Stimulated activated CD4-positive, alpha-beta T cell treated with anti-CD3 and anti-CD28 coated beads, Interleukin-4, amount 100 ng/mL, for 1 hour (primary cell): ENCODE measurements at regions not wholly inside any gene's neighbourhood (a gene's known extent, or its start where the extent isn't known, plus 50 kb on each side); places are given as distances from the start of the nearest gene placed in this dataset.

Source experiments
- DNase-seq: peaks from one replicate; pipeline ENCODE4 v3.0.0-alpha.2; 2020

DNA sequence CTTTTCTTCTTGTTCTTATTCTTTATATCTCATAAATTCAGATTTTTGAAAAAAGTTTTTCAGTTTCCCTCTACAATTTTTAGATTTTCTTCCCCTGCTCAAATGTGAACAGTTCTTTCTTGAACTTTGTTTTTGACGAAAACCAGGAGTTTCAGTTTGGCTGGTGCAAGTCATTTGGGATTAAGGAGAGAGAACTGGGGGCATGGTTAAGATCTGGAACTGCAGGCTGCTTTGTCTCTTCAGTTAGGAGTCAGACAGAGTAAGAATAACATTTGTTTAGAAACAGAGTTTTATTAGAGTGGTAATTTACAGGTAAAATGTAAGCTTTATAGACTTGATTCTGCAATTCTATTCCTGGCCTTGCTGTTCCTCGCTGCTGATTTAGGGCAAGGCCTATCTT, 310.5 kb upstream of the C2CD4B start:
- DNase-seq = no peak

DNA sequence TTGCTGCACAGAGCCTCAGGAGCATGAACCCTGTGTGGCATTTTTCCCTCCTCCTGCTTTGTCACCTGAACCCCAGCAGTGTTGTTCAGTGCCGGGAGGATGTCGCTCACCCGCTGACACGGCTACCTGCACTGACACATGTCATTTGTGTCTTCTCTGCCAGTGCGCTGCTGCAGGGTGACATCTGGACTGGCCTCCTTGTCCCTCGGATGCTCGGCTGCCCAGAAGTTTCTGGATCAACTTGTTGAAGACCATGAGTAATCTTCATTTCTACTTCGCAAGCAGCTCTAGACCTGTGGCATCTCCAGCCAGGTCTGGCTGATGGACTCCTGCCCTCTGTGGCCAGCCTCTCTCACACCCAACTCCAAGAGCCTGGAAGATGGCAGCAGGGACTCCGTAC, 311.1 kb upstream of the C2CD4B start:
- DNase-seq = no peak

- no peak for DNase-seq
These were observed 312.8 kb upstream of the C2CD4B start for GRCh38 chr15:62477929-62478328.

DNA sequence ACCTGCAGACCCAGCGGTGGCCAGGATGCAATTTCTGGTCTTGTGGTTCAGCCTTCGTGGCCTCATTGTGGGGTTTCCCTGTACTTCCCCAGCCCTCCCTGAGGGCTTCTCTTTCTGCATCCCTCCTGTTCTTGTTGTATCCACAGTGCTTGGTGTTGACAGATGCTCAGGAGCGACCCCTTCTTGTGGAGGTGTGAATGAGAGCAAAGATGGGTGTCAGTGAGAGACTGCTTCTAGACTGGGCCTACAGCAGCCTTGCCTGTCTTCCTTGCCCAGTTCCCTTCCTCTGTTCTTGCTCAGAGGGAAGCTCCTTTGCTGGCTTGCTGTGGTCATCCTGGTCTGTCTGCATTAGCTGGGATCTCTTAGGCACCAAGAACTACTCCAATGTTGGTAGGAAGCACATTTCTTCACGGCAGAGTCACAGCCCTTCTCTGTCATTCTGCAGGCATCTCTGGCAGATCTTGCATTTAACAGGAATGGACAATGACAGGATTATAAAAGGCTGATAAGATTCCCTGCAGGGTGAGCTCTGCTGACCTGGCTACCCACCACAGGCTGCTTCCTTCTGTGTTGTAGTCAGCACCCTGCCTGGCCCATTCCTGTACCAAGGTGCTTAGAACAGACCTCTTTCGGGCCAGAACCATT, 317.8 kb upstream of the C2CD4B start:
- no peak for DNase-seq

DNA sequence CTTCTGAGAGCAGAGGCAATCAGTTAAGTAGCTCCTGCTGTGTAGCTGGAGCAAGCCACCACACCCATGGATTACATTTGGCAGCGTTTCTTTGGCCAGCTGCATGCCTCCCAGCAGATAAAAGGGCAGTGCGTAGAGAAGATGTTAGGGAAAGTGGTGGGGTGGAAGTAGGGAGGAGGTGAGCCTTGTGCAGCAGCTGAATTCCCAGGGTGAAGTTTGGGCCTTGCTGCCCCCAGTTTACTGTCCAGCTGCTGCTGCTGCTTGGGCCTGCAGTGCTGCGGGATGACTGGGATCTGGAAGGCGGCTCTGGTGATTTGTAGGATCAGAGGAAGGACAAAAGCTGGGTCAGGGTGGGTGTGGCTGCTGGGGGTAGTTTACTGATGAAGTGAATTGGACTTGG, 318.7 kb upstream of the C2CD4B start:
- DNase-seq = no peak

DNA sequence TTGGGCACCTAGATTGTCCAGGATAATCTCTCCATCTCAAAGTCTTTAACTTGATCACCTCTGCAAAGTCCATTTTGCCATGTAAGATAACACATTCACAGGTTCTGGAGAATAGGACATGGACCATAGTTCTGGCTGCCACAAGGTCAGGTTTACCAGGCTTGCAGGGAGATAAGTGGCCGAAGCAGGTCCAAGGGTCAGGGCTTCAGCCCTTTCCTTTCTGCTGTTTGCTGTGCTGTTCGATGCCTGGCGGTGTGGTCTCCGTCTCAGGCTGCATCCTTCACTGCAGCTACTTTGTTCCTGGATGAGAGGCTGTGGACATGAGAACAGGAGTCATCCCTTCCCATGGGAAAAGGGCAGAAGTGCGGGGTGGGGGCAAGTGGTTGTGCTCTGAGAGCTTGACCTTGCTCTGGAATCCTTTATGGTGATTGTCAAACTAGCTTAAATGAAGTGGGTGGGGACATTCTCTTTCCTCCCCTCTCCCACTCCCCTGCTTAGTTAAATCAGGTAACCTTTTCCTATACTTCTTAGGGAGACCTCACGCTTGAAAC, 320.2 kb upstream of the C2CD4B start:
- DNase-seq = no peak

- no peak for DNase-seq
These were observed 321.0 kb upstream of the C2CD4B start for GRCh38 chr15:62486041-62486440.

DNA sequence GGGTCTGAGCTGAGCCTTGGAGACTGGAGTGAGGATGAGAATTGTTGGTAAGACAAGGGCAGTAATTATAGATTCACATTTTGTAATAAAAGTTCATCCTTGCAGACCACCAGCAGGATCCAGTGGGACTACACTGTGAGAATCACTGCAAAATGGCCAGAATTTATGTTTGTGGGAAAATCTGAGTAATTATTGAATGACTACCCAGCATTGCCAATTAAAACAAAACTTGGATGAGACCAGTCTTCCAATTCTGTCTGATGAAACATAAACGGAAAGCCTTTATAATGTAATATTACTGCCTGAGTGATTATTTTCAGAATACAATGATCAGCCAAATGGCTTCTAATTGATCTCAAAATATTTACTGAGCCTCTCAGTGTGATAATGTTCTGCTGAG, 323.3 kb upstream of the C2CD4B start:
- no peak for DNase-seq

DNA sequence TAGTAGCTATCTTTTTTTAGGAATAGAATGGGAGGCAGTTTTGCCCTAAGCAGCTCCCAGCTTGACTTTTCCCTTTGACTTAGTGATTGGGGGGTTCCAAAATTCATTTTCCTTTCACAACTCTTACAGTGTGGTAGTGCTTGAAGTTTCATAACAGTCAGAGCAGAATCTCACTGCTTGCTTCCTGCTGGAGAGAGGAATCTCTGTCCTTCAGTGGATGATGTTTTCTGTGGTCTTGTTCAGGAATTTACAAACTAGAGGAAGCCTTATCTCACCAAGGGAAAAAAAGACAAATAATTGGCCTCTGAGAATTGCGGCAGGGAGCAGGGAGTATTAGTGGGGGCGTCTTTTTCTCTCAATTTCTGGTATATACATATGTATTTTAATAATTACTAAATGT, 326.6 kb upstream of the C2CD4B start:
- DNase-seq = no peak

- DNase-seq = no peak
These were observed 327.8 kb upstream of the C2CD4B start for GRCh38 chr15:62492900-62493299.

GRCh38 chr15:62494197-62494596, 329.1 kb upstream of the C2CD4B start:
- no peak for DNase-seq

DNA sequence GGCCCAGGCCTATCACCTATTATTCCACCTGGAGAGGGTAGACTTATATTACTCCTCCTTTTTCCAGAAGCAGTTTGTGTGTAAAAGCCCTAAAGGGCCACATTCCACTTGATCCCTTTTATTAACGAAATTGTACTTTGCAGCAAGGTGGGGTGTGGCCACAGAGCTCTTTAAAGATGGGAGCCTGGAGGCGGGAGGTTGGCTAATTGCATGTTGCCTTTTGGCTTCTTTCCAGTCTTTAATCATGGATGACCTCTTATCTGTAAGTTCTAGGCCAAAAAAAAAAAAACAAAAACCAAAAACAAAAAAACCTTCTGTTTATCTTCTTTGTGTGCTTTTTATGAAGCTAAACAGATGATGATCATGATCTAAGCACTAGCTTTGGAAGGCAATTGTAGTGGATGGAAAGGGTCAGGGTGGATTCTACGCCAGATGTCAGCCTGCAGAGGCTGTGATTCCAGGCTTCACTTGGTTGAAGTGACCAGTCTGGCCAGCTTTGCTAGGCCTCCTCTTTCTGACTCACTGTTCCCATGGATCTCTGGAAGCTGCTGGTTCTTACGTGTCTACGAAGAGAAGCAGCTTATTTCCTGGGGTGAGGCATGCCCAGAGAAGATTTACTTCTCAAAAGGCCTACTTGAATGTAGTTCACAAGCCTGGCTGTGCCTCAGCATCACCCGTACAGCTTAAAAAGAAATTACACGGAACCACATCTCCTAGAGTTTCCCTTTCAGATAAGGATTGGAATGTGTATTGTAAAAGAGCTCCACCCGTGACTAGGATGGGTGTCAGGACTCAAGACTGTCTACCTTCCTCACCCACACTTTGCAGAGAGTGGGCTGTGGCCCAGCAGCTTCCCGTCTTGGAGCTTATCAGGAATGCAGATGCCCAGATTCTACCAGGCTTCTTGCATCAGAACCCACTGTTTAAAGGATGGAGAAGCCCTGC, 330.9 kb upstream of the C2CD4B start:
- no peak for DNase-seq

- DNase-seq = no peak
These were observed 332.3 kb upstream of the C2CD4B start for GRCh38 chr15:62497356-62497755.

DNA sequence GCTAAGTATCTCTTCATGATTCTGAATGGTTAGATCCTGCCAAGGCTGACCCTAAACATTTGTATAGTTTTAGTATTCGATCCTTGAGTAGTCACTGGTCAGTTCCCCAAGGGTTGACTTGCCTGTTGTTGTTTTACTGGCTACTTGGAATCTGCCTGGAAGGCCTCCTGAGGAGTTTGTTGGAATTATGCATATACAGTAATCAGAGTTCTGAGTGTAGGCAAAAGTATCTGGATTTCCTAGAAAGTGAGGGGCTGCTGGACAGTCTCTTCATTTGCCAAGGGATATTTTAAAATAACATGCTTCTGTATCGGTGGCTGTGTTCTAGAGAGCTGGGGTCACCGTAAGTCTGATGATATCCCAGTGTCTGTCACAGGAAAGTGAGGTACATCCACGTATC, 333.2 kb upstream of the C2CD4B start:
- no peak for DNase-seq

DNA sequence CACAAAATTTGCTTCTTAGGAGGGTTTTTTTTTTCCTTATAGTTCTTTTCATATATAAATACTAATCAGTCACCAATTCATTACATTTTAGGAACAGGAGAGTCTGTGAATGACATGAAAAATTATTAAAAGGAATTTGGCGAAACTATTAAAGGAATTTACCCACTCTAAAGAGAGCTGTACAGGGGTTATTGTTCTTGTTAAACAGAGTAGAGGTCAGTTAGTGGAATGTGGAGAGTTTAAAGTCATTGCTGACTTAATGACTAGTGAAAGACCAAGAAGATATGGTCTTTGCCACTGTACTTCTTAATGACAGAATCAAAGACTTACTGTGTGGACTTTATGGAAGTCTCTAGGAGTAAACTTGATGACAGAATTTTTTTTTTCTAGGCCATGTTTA, 333.6 kb upstream of the C2CD4B start:
- DNase-seq = no peak

GRCh38 chr15:62500325-62500724, 335.2 kb upstream of the C2CD4B start:
- DNase-seq = no peak

DNA sequence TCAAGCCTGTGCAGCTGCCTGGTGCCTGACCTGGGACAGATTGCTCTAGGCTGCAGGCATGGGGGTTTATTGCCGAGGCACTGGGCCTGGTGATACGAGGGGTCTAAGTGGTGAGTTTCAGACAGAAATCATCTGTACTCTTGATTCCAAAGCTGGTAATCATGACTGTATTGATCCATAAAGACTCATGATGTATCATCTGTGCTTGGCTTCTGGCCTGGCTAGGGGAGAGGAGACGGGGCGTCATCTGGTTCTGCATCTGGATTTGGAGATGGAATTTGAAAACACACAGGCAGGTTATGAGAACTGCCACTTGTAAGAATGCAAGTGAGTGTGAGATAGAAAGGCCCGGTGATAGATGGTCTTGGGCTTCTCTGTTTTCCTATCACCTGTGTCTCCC, 337.4 kb upstream of the C2CD4B start:
- DNase-seq = no peak

DNA sequence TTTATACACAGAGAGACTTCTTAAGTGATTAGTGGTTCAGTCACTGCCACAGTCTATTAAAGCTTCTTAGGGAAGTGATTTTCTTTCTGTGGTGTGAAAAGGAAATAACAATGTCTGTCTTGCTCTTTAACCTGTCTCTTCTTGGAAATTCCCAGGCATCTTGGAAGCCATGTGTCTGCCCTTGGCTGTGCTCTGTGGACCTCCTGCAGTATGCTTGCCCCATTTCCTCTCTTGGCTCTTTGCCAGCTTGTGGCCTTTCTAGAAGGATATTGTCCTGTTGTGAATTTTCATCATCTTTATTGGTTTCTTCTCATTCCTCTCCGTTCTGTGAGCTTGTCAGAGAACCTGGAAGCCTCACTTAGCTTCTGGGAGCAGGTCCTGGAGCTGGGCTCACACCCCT, 338.4 kb upstream of the C2CD4B start:
- DNase-seq = no peak

DNA sequence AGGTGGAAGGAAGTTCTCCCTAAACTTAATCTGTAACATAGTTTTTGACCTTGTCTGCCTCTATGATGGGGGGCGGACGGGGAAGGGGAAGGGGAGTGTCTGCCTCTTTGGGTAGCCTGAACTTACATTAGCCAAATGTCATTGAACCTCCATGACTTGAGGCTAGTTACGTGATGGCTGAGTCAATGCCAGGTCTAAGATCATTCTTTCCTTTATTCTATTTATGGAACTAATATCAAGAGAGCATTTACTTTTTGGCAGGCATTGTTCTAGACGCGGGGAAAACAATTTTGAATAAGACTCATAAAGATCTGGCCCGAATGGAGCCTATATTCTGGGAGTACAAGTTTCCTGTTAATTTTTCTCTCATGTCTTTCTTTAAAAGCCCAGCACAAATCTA, 340.7 kb upstream of the C2CD4B start:
- DNase-seq = no peak

- no peak for DNase-seq
These were observed 341.2 kb upstream of the C2CD4B start for GRCh38 chr15:62506217-62506805.

GRCh38 chr15:62509395-62509958, 344.4 kb upstream of the C2CD4B start:
- no peak for DNase-seq

DNA sequence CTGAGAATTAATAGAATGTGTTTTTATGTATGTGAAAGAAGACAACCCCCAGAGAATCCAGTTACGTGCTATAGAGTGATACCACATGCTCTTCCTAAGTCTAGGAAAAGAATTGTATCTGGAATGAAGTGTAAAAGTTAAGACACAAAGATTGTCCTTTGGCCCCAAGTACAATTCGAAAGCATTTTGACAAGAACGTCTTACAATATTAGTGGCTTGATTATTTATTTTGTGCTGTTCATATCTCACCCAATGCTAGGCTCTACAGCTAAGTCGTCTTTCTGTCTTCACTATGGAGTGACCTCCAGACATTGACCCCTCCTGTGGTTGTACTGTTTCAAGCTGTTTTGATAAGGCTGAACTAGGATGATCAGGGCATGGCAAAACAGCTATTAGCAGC, 345.7 kb upstream of the C2CD4B start:
- DNase-seq = no peak

- no peak for DNase-seq
These were observed 347.8 kb upstream of the C2CD4B start for GRCh38 chr15:62512904-62513303.

GRCh38 chr15:62513893-62514292, 348.8 kb upstream of the C2CD4B start:
- DNase-seq = no peak
